GM10248 (cell line): ENCODE measurements at regions not wholly inside any gene's neighbourhood (a gene's known extent, or its start where the extent isn't known, plus 50 kb on each side); places are given as distances from the start of the nearest gene placed in this dataset.

ENCODE experiments used
- CTCF ChIA-PET: fragments of 300-600 bp; sonication (Branson Sonifier 250); formaldehyde crosslinking; extraction: SDS; loops from one replicate; lab custom pipeline; 2021; ENCODE audit warnings: antibody characterized with exemption; lab: Yijun Ruan, JAX
- POLR2A ChIA-PET: fragments of 350-650 bp; sonication (Branson Sonifier 250); formaldehyde crosslinking; extraction: SDS; loops from one replicate; lab custom pipeline; 2020; ENCODE audit warnings: antibody characterized with exemption; lab: Yijun Ruan, JAX
- DNase-seq: peaks from one replicate; pipeline ENCODE4 v3.0.0; 2012; ENCODE audit errors: extremely low spot score
- CTCF ChIP-seq: IDR thresholded peaks from 2 replicates; pipeline ENCODE4 v1.5.1; 2012; ENCODE audit warnings: mild to moderate bottlenecking, low read depth; ENCODE audit errors: extremely low read depth, missing control alignments, control extremely low read depth

DNA sequence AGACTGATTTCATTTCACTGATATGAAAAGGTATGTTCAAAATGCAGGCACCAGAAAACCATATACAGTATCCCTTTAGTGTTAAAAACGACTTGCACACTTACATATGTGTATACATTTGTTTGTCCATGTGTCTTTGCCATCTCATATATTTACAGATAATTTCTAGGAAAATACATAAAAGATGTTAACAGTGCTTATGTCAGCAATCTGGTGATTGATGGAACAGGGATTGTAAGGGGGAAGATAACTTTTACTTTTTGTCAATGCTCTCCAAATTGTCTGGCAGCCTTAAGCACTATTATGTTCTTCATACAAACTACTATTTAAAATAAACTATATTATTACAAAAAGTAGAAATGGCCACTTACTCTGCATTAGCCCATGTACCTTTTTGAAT is 238.5 kb upstream of the DEFB112 start:
- no peak for DNase-seq
- CTCF ChIA-PET, result no interaction called here
- TF ChIP-seq CTCF, result no peak
- POLR2A ChIA-PET, result no interaction called here

- ChIA-PET CTCF (no interaction called here), POLR2A (no interaction called here)
- no peak for DNase-seq
- TF ChIP-seq CTCF, result no peak
These were observed 239.2 kb upstream of the DEFB112 start for GRCh38 chr6:50288881-50289280.

- no peak for DNase-seq
- ChIA-PET POLR2A (no interaction called here), CTCF (no interaction called here)
- no peak for TF ChIP-seq CTCF
These were observed 239.6 kb upstream of the DEFB112 start for GRCh38 chr6:50289366-50289765.

GRCh38 chr6:50301307-50301706 is 251.6 kb upstream of the DEFB112 start:
- ChIA-PET CTCF (no interaction called here), POLR2A (no interaction called here)
- no peak for TF ChIP-seq CTCF
- DNase-seq, result no peak

DNA sequence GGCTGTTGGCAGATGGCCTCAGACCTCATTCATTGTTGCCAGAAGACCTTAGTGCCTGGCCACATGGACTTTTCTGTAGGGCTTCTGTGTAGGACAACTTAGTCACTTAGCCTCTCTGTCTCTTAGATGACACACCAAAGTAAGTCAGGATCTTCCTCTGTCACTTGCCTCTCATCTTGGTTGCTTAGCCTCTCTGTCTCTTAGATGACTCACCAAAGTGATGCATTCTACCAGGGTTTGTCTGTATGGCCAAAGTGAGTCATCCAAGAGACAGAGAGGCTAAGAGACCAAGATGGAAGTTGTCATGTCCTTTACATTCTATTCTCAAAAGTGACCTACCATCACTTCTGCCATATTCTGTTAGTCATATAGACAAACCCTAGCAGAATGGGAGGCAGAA is 255.9 kb upstream of the DEFB112 start:
- ChIA-PET CTCF (no interaction called here), POLR2A (no interaction called here)
- TF ChIP-seq CTCF, result no peak
- DNase-seq, result no peak

DNA sequence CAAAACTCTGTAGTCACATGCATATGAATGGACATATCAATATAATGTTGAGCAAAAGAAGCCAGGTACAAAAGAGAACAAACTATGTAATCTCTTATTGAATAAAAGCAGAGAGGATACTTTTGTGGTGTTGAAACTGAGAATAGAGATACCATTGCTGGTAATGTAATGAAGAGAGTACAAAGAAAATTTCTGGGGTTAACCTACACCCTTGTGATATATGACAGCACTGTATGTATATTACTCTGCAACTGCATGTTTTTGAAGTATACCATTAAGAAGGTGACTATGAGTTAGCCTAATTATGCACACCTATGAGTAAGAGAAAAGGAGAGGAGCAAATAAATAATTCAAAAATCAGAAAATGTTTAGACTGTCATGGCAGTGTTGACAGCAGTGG is 268.8 kb upstream of the DEFB112 start:
- POLR2A ChIA-PET, result no interaction called here
- no peak for TF ChIP-seq CTCF
- no peak for DNase-seq
- CTCF ChIA-PET, result interaction anchor here (0.9 to 1.1 kb wide), 2 partner anchors 12 kb away, joined by 3 read pairs; no protein-coding TSS in a partner anchor
